CD14-positive monocyte (primary cell): ENCODE measurements at regions not wholly inside any gene's neighbourhood (a gene's known extent, or its start where the extent isn't known, plus 50 kb on each side); places are given as distances from the start of the nearest gene placed in this dataset.
A peak's percentile ranks its signal among the peaks of the same experiment; 100 is the strongest.

Source experiments
- DNase-seq, 3 donors: peaks; one replicate each; pipeline ENCODE4 v3.0.0-alpha.2; 2011 to 2022
- H2AFZ ChIP-seq: 2 replicates; pipeline ENCODE4 v1.6.0; 2012; ENCODE audit warnings: mild to moderate bottlenecking, low read depth, low read length, inconsistent platforms; ENCODE audit not compliant: insufficient read depth, poor library complexity, severe bottlenecking
- H3K27ac ChIP-seq, 2 donors: 1 replicate in 1 of 2; 2 replicates in 1 of 2; pipeline ENCODE4 v1.5.1; 2012 to 2013; ENCODE audit warnings: low read length in 2 of 2, control low read depth in 1 of 2, inconsistent platforms in 1 of 2, low read depth in 1 of 2, mild to moderate bottlenecking in 1 of 2
- H3K27me3 ChIP-seq, 2 donors: one replicate each; pipeline versions ENCODE4 v1.6.0 to v1.6.1; 2011 to 2013; ENCODE audit warnings: low read length in 2 of 2; ENCODE audit not compliant: control insufficient read depth in 2 of 2, insufficient read depth in 2 of 2
- H3K36me3 ChIP-seq, 2 donors: replicated peaks in 1 of 2; 1 replicate in 1 of 2; 2 replicates in 1 of 2; pipeline versions ENCODE4 v1.5.1 to v1.6.1; 2012 to 2013; ENCODE audit warnings: low read length in 2 of 2, control low read depth in 1 of 2, inconsistent platforms in 1 of 2, mild to moderate bottlenecking in 1 of 2; ENCODE audit not compliant: insufficient read depth in 2 of 2, control insufficient read depth in 1 of 2
- H3K4me1 ChIP-seq, 2 donors: 1 replicate in 1 of 2; 2 replicates in 1 of 2; pipeline versions ENCODE4 v1.5.1 to v1.6.1; 2012 to 2013; ENCODE audit warnings: low read length in 2 of 2, control low read depth in 1 of 2, inconsistent platforms in 1 of 2, mild to moderate bottlenecking in 1 of 2, moderate library complexity in 1 of 2; ENCODE audit not compliant: insufficient read depth in 2 of 2, control insufficient read depth in 1 of 2
- H3K4me2 ChIP-seq: replicated peaks from 2 replicates; pipeline ENCODE3; 2012; ENCODE audit warnings: low read length, moderate library complexity, mild to moderate bottlenecking; ENCODE audit not compliant: poor library complexity, severe bottlenecking; ENCODE audit errors: extremely low read depth
- H3K4me3 ChIP-seq, 3 experiments: fragments of 200-600 bp in 1 of 3; sonication (generic) in 1 of 3; replicated peaks in 1 of 3; 1 replicate in 2 of 3; 2 replicates in 1 of 3; pipeline ENCODE4 v1.5.1; 2011 to 2013; ENCODE audit warnings: low read length in 3 of 3, mild to moderate bottlenecking in 3 of 3, control low read depth in 2 of 3, low read depth in 2 of 3, inconsistent platforms in 1 of 3, moderate library complexity in 1 of 3
- H3K79me2 ChIP-seq: 2 replicates; pipeline ENCODE4 v1.6.0; 2012; ENCODE audit warnings: mild to moderate bottlenecking, control low read depth, inconsistent platforms, low read length, moderate library complexity; ENCODE audit not compliant: insufficient read depth
- H3K9ac ChIP-seq: 2 replicates; pipeline ENCODE4 v1.6.0; 2017; ENCODE audit warnings: low read length, mild to moderate bottlenecking; ENCODE audit not compliant: insufficient read depth, poor library complexity, severe bottlenecking
- H3K9me3 ChIP-seq, 2 donors: replicated peaks in 1 of 2; 1 replicate in 1 of 2; 2 replicates in 1 of 2; pipeline versions ENCODE4 v1.5.1 to v1.6.1; 2012 to 2013; ENCODE audit warnings: low read length in 2 of 2, control low read depth in 1 of 2; ENCODE audit not compliant: control insufficient read depth in 1 of 2, insufficient read depth in 1 of 2
- H4K20me1 ChIP-seq: 2 replicates; pipeline ENCODE4 v1.6.0; 2012; ENCODE audit warnings: mild to moderate bottlenecking, low read length, control low read depth, moderate library complexity; ENCODE audit not compliant: insufficient read depth
- H3K27ac Mint-ChIP-seq, 7 donors: one replicate each; pipeline ENCODE4 v1.8.0; 2020; ENCODE audit warnings: mild to moderate bottlenecking in 7 of 7, mixed read lengths in 7 of 7, moderate library complexity in 6 of 7, inconsistent platforms in 2 of 7
- H3K27me3 Mint-ChIP-seq, 3 donors: one replicate each; pipeline ENCODE4 v1.8.0; 2021 to 2022; ENCODE audit warnings: low read depth in 3 of 3, mild to moderate bottlenecking in 3 of 3, mixed read lengths in 3 of 3, moderate library complexity in 3 of 3, inconsistent platforms in 1 of 3
- H3K36me3 Mint-ChIP-seq, 2 donors: one replicate each; pipeline ENCODE4 v1.8.0; 2020; ENCODE audit warnings: mixed read lengths in 2 of 2, inconsistent platforms in 1 of 2, mild to moderate bottlenecking in 1 of 2
- H3K4me1 Mint-ChIP-seq: one replicate; pipeline ENCODE4 v1.8.0; 2020; ENCODE audit warnings: mild to moderate bottlenecking, mixed read lengths
- H3K4me3 Mint-ChIP-seq, 2 donors: one replicate each; pipeline ENCODE4 v1.8.0; 2020; ENCODE audit warnings: mild to moderate bottlenecking in 2 of 2, mixed read lengths in 2 of 2, moderate library complexity in 1 of 2
- H3K9me3 Mint-ChIP-seq, 7 donors: one replicate each; pipeline ENCODE4 v1.8.0; 2020 to 2022; ENCODE audit warnings: mixed read lengths in 7 of 7, mild to moderate bottlenecking in 6 of 7, moderate library complexity in 6 of 7, inconsistent platforms in 2 of 7
- WGBS: methylation state at CpG from one replicate; pipeline ENCODE4 v1.1.5; 2013; ENCODE audit warnings: missing lambda C conversion rate; ENCODE audit not compliant: insufficient coverage; 5-methylcytosine and 5-hydroxymethylcytosine counted together
- intact Hi-C, 2 donors: fragments of 100-400 bp; cut with micrococcal nuclease; formaldehyde crosslinking; loops; one replicate each; pipeline versions ENCODE4 v1.15.0 to v1.15.1; 2023
- TF ChIP-seq, protein P1 (sequence below): fragments of 200-600 bp; IDR thresholded peaks from one replicate; pipeline ENCODE4 v1.8.0; 2022; ENCODE audit warnings: antibody characterized with exemption, mild to moderate bottlenecking

- TF ChIP-seq, protein P1, sequence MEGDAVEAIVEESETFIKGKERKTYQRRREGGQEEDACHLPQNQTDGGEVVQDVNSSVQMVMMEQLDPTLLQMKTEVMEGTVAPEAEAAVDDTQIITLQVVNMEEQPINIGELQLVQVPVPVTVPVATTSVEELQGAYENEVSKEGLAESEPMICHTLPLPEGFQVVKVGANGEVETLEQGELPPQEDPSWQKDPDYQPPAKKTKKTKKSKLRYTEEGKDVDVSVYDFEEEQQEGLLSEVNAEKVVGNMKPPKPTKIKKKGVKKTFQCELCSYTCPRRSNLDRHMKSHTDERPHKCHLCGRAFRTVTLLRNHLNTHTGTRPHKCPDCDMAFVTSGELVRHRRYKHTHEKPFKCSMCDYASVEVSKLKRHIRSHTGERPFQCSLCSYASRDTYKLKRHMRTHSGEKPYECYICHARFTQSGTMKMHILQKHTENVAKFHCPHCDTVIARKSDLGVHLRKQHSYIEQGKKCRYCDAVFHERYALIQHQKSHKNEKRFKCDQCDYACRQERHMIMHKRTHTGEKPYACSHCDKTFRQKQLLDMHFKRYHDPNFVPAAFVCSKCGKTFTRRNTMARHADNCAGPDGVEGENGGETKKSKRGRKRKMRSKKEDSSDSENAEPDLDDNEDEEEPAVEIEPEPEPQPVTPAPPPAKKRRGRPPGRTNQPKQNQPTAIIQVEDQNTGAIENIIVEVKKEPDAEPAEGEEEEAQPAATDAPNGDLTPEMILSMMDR: no peak
- 92% methylated on average over 3 of the region's 5 CpGs for WGBS
- peaks cover 2 to 12% (median 9%) of the 10 kb centered on the region in 3 donors for H3K27me3 Mint-ChIP-seq
- Histone ChIP-seq H3K4me1 (no peaks in the 10 kb centered on the region), H2AFZ (no peak overlapping the region), H3K36me3 (no peaks in the 10 kb centered on the region), H3K79me2 (no peaks in the 10 kb centered on the region), H3K27ac (no peak overlapping the region), H3K9me3 (no peaks in the 10 kb centered on the region), H3K27me3 (no peaks in the 10 kb centered on the region), H3K4me2 (no peak overlapping the region), H3K4me3 (no peak overlapping the region), H4K20me1 (no peaks in the 10 kb centered on the region), H3K9ac (no peak overlapping the region)
- H3K27ac Mint-ChIP-seq: no peak overlapping the region
- no peaks in the 10 kb centered on the region for H3K36me3 Mint-ChIP-seq
- H3K4me3 Mint-ChIP-seq: no peak overlapping the region
- no peak for DNase-seq
- H3K4me1 Mint-ChIP-seq: peaks cover 2% of the 10 kb centered on the region
- intact Hi-C loops: no loop called here
- H3K9me3 Mint-ChIP-seq: peaks cover 0 to 3% (median 1%) of the 10 kb centered on the region in 7 donors
These were observed 66.5 kb downstream of the PDCL3 start for GRCh38 chr2:100629309-100629708.

GRCh38 chr2:100630473-100630977 lies 67.7 kb downstream of the PDCL3 start:
- H3K27me3 ChIP-seq: no peaks in the 10 kb centered on the region
- Mint-ChIP-seq H3K4me3 (no peak overlapping the region), H3K27ac (peak overlapping the region in 1 of 7 donors; percentile 16), H3K36me3 (no peaks in the 10 kb centered on the region), H3K4me1 (peaks cover 2% of the 10 kb centered on the region), H3K27me3 (peaks cover 2 to 15% (median 12%) of the 10 kb centered on the region in 3 donors), H3K9me3 (peaks cover 0 to 3% (median 1%) of the 10 kb centered on the region in 7 donors)
- H2AFZ ChIP-seq: no peak overlapping the region
- 94% methylated on average over 5 of the region's 8 CpGs for WGBS
- H3K27ac ChIP-seq: no peak overlapping the region
- no peak for DNase-seq
- no peak overlapping the region for H3K9ac ChIP-seq
- no peaks in the 10 kb centered on the region for H3K9me3 ChIP-seq
- H3K4me1 ChIP-seq: no peaks in the 10 kb centered on the region
- no peaks in the 10 kb centered on the region for H3K79me2 ChIP-seq
- intact Hi-C loops: no loop called here
- no peaks in the 10 kb centered on the region for H4K20me1 ChIP-seq
- TF ChIP-seq, protein P1: no peak
- H3K4me3 ChIP-seq: no peak overlapping the region
- no peaks in the 10 kb centered on the region for H3K36me3 ChIP-seq
- H3K4me2 ChIP-seq: no peak overlapping the region
